Epithelial cell of esophagus (primary cell): ENCODE measurements at regions not wholly inside any gene's neighbourhood (a gene's known extent, or its start where the extent isn't known, plus 50 kb on each side); places are given as distances from the start of the nearest gene placed in this dataset.
"Not testable (repeated sequence)": the region's sequence is repeated elsewhere in the genome, so short reads cannot be mapped to it uniquely, and the experiment has no call there.

Experiments used
- DNase-seq: peaks from one replicate; pipeline ENCODE4 v3.0.0; 2010; ENCODE audit warnings: low read depth
- H3K4me3 ChIP-seq: 2 replicates; pipeline ENCODE4 v1.5.1; 2011; ENCODE audit warnings: mild to moderate bottlenecking, low read length, control low read depth
- CTCF ChIP-seq: IDR thresholded peaks from 2 replicates; pipeline ENCODE4 v1.5.1; 2011; ENCODE audit warnings: low read depth, mild to moderate bottlenecking, low read length, control low read depth, inconsistent platforms; ENCODE audit not compliant: insufficient read depth; ENCODE audit errors: missing control alignments

DNA sequence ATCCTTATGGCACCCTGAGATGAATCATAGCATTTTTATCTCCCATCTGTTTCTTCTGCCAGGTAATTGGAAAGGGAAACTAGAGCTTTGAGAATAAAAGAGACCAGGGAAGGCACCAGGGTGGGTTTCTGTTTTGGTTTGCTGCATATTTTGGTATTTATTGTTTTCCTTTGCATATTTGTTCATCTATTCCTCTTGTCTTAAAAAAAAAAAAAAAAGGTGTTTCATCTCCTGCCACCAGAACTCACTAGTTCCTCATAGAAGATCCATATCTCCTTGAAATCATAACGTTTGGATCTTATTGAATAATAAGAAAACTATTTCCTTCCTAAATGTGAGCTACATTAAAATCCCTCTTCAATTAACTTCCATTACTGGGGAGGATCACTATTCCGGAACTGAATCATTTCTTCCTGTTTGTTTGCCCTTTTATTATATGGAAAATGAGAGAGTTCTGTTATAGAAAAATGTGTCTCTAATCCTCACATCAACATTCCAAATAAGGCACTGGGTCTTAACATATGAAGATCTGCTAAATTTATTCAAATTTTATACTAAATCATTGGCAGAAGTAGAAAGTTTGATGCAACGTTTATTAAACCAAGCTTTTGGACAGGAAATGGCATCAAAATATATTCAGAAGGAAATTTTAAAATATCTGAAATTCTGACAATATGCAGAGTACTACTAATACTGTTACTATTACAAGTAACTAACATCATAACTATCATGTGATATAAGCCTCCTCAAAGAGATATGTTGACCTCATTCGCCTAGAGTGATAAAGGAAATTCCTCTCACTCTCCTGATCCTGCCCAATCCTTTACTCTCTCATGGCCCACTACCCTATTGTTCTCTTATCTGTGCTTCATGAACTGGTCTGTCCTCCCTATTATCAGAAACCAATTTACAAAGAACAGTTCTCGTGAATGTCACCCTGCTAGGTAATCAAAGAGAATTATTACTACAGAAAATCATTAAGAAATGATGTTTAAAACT is 229.4 kb upstream of the RSPO3 start:
- no peak for DNase-seq
- TF ChIP-seq CTCF: no peak
- H3K4me3 ChIP-seq: no peak overlapping the region

GRCh38 chr6:126890055-126890454 is 228.4 kb upstream of the RSPO3 start:
- H3K4me3 ChIP-seq: no peak overlapping the region
- no peak for TF ChIP-seq CTCF
- no peak for DNase-seq

DNA sequence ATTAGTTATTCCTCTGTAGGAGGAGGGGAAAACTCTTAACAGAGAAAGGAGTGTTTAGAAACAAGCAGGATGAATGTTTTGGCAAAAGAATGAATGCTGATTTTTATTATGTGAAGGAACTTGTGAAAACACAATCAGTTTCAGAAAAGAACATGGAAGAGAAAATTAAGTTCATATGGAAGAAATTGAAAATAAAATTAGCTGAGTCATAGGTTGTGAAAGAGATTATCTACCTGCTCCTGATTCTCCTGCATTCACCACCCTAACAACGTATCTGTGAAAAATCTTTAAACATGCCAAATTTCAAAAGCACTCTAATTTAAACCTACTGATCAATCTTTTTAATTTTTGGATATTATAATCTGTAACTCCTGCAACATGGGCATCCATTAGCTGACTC is 227.3 kb upstream of the RSPO3 start:
- TF ChIP-seq CTCF: no peak
- no peak for DNase-seq
- no peak overlapping the region for H3K4me3 ChIP-seq

DNA sequence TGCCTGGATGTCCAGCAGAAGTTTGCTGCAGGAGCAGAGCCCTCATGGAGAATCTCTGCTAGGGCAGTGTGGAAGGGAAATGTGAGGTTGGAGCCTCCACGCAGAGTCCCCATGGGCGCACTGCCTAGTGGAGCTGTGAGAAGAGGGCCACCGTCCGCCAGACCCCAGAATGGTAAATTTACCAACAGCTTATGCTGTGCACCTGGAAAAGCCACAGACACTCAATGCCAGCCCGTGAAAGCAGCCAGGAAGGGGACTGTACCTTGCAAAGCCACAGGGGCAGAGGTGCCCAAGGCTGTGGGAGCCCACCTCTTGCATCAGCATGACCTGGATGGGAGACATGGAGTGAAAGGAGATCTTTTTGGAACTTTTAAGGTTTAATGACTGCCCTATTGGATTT is 225.6 kb upstream of the RSPO3 start:
- DNase-seq, H3K4me3 ChIP-seq: not testable (repeated sequence)

GRCh38 chr6:126897758-126898157 is 220.7 kb upstream of the RSPO3 start:
- DNase-seq: peak; percentile 7
- H3K4me3 ChIP-seq: no peak overlapping the region
- no peak for TF ChIP-seq CTCF

GRCh38 chr6:126904176-126904575 is 214.3 kb upstream of the RSPO3 start:
- no peak overlapping the region for H3K4me3 ChIP-seq
- no peak for DNase-seq
- no peak for TF ChIP-seq CTCF

DNA sequence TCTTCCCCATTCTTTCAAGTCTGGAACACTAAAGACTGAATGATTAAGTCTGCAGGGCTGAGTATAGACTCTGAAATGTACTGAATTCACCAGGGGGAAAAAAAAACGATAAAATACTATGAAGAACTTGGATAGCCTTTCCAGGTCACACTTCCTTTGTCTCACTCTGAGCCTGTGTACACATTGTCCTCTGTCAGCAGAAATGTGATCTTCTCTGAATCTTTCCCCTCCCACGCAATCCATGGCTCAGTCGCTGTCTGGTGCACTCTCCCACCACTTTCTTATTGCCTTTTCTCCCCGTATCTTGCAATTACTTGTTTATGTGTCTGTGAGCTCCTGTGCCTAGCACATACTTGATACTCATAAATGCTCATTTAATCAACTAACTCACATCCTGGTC is 212.6 kb upstream of the RSPO3 start:
- peak; percentile 6 for DNase-seq
- H3K4me3 ChIP-seq: no peak overlapping the region
- no peak for TF ChIP-seq CTCF
